Activated T-helper 17 cell treated with anti-CD3 and anti-CD28 coated beads, Interleukin-2, amount 50 U/mL, for 72 hours (primary cell): ENCODE measurements at regions not wholly inside any gene's neighbourhood (a gene's known extent, or its start where the extent isn't known, plus 50 kb on each side); places are given as distances from the start of the nearest gene placed in this dataset.

Experiments
- ATAC-seq: fragments of 150-1000 bp; cut with Tn5 transposase; replicated peaks from 2 replicates; pipeline ENCODE4 v1.10.0; 2021; ENCODE audit warnings: mild to moderate bottlenecking, moderate library complexity
- H3K27ac Mint-ChIP-seq: one replicate; pipeline ENCODE4 v1.8.0; 2022; ENCODE audit warnings: mixed read lengths
- H3K27me3 Mint-ChIP-seq: one replicate; pipeline ENCODE4 v1.8.0; 2022; ENCODE audit warnings: mixed read lengths
- H3K36me3 Mint-ChIP-seq: one replicate; pipeline ENCODE4 v1.8.0; 2022; ENCODE audit warnings: low read depth, mild to moderate bottlenecking, mixed read lengths
- H3K4me1 Mint-ChIP-seq: one replicate; pipeline ENCODE4 v1.8.0; 2022; ENCODE audit warnings: mixed read lengths
- H3K4me3 Mint-ChIP-seq: one replicate; pipeline ENCODE4 v1.8.0; 2022; ENCODE audit warnings: mild to moderate bottlenecking, mixed read lengths
- H3K9me3 Mint-ChIP-seq: one replicate; pipeline ENCODE4 v1.8.0; 2022; ENCODE audit warnings: mixed read lengths

GRCh38 chr3:66582721-66583423 lies 82.0 kb upstream of the LRIG1 start:
- H3K4me3 Mint-ChIP-seq: peak overlapping the region; percentile 19
- no peak overlapping the region for H3K27ac Mint-ChIP-seq
- H3K27me3 Mint-ChIP-seq: peaks cover 21% of the 10 kb centered on the region
- peak; percentile 56 for ATAC-seq
- H3K4me1 Mint-ChIP-seq: peaks cover 6% of the 10 kb centered on the region
- H3K9me3 Mint-ChIP-seq: no peaks in the 10 kb centered on the region
- no peaks in the 10 kb centered on the region for H3K36me3 Mint-ChIP-seq

- H3K9me3 Mint-ChIP-seq: no peaks in the 10 kb centered on the region
- H3K4me3 Mint-ChIP-seq: peak overlapping the region; percentile 19
- no peak overlapping the region for H3K27ac Mint-ChIP-seq
- no peak for ATAC-seq
- no peaks in the 10 kb centered on the region for H3K36me3 Mint-ChIP-seq
- peaks cover 21% of the 10 kb centered on the region for H3K27me3 Mint-ChIP-seq
- peaks cover 6% of the 10 kb centered on the region for H3K4me1 Mint-ChIP-seq
These were observed 82.7 kb upstream of the LRIG1 start for GRCh38 chr3:66583424-66584040.

- H3K9me3 Mint-ChIP-seq: no peaks in the 10 kb centered on the region
- peaks cover 18% of the 10 kb centered on the region for H3K27me3 Mint-ChIP-seq
- H3K36me3 Mint-ChIP-seq: no peaks in the 10 kb centered on the region
- peaks cover 6% of the 10 kb centered on the region for H3K4me1 Mint-ChIP-seq
- H3K27ac Mint-ChIP-seq: no peak overlapping the region
- no peak for ATAC-seq
- H3K4me3 Mint-ChIP-seq: no peak overlapping the region
These were observed 84.8 kb upstream of the LRIG1 start for GRCh38 chr3:66585520-66586095.

DNA sequence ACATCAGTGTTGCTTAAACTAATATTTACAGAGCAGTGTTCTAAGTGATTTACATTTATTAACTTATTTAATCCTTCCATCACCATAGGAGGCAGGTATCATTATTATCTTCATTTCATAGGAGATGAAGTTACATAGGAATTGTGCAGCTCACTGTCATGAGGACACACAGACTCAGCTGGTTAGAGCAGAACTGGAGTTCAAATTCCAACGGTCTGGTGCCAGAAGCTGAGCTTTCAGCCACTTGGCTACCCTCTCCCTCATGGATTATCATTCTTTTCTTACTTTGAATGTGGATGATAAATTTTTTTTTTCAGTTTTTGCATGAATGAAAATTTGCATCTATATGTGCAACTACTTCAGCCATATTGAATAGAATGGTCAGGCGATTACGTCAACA lies 86.0 kb upstream of the LRIG1 start:
- peaks cover 6% of the 10 kb centered on the region for H3K4me1 Mint-ChIP-seq
- no peak for ATAC-seq
- H3K27me3 Mint-ChIP-seq: peaks cover 14% of the 10 kb centered on the region
- no peaks in the 10 kb centered on the region for H3K9me3 Mint-ChIP-seq
- no peaks in the 10 kb centered on the region for H3K36me3 Mint-ChIP-seq
- no peak overlapping the region for H3K4me3 Mint-ChIP-seq
- no peak overlapping the region for H3K27ac Mint-ChIP-seq

- H3K27me3 Mint-ChIP-seq: peaks cover 13% of the 10 kb centered on the region
- ATAC-seq: no peak
- no peaks in the 10 kb centered on the region for H3K36me3 Mint-ChIP-seq
- no peak overlapping the region for H3K4me3 Mint-ChIP-seq
- peaks cover 3% of the 10 kb centered on the region for H3K4me1 Mint-ChIP-seq
- no peaks in the 10 kb centered on the region for H3K9me3 Mint-ChIP-seq
- H3K27ac Mint-ChIP-seq: no peak overlapping the region
These were observed 87.6 kb upstream of the LRIG1 start for GRCh38 chr3:66588340-66588847.

GRCh38 chr3:66592016-66592761 lies 91.4 kb upstream of the LRIG1 start:
- Mint-ChIP-seq H3K4me3 (no peak overlapping the region), H3K27ac (no peak overlapping the region), H3K9me3 (no peaks in the 10 kb centered on the region), H3K36me3 (no peaks in the 10 kb centered on the region), H3K27me3 (peaks cover 3% of the 10 kb centered on the region), H3K4me1 (no peaks in the 10 kb centered on the region)
- ATAC-seq: no peak

- no peak overlapping the region for H3K27ac Mint-ChIP-seq
- no peaks in the 10 kb centered on the region for H3K9me3 Mint-ChIP-seq
- no peak for ATAC-seq
- H3K27me3 Mint-ChIP-seq: no peaks in the 10 kb centered on the region
- no peak overlapping the region for H3K4me3 Mint-ChIP-seq
- H3K36me3 Mint-ChIP-seq: no peaks in the 10 kb centered on the region
- H3K4me1 Mint-ChIP-seq: no peaks in the 10 kb centered on the region
These were observed 92.3 kb upstream of the LRIG1 start for GRCh38 chr3:66592927-66593625.

GRCh38 chr3:66593978-66594377 lies 93.2 kb upstream of the LRIG1 start:
- H3K4me1 Mint-ChIP-seq: no peaks in the 10 kb centered on the region

DNA sequence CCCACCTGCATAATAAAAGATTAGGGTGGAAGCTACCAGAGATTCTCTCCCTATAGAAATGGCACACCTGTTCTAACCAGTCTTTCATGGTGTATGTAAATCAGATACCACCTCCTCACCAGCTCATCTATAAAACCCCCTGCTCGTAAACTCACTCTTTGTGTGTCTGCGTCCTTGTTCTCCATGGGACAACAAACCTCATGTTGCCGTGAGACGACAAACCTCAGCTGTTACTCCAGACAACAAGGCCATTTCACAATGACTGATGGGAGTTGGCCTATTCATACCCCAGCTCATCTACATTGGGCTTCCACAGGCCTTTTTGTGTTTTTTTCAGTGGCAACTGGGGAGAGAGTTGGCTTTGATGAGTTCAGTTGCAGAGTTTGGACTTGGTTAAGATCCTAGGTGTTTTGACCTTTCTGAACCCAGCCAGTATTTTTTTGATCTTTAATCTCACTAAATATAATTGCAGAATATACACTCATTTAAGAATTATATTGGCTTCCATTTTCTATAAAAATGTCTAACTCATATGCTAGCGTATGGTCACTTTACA lies 96.6 kb upstream of the LRIG1 start:
- H3K4me1 Mint-ChIP-seq: no peaks in the 10 kb centered on the region
- H3K36me3 Mint-ChIP-seq: no peaks in the 10 kb centered on the region
- no peak for ATAC-seq
- no peak overlapping the region for H3K4me3 Mint-ChIP-seq
- H3K27me3 Mint-ChIP-seq: no peaks in the 10 kb centered on the region
- no peaks in the 10 kb centered on the region for H3K9me3 Mint-ChIP-seq
- H3K27ac Mint-ChIP-seq: no peak overlapping the region

More at GRCh38 chr3:66593978-66594377, 93.2 kb upstream of the LRIG1 start:
- Mint-ChIP-seq H3K9me3 (no peaks in the 10 kb centered on the region), H3K27me3 (no peaks in the 10 kb centered on the region), H3K36me3 (no peaks in the 10 kb centered on the region), H3K4me3 (no peak overlapping the region), H3K27ac (no peak overlapping the region)
- no peak for ATAC-seq

GRCh38 chr3:66598168-66598567 lies 97.3 kb upstream of the LRIG1 start:
- H3K36me3 Mint-ChIP-seq: no peaks in the 10 kb centered on the region
- no peak for ATAC-seq
- no peak overlapping the region for H3K4me3 Mint-ChIP-seq
- H3K4me1 Mint-ChIP-seq: peaks cover 5% of the 10 kb centered on the region
- H3K27me3 Mint-ChIP-seq: no peaks in the 10 kb centered on the region
- H3K27ac Mint-ChIP-seq: no peak overlapping the region
- H3K9me3 Mint-ChIP-seq: no peaks in the 10 kb centered on the region

GRCh38 chr3:66602237-66602636 lies 101.4 kb upstream of the LRIG1 start:
- no peak overlapping the region for H3K27ac Mint-ChIP-seq
- H3K27me3 Mint-ChIP-seq: no peaks in the 10 kb centered on the region
- H3K4me1 Mint-ChIP-seq: peaks cover 14% of the 10 kb centered on the region
- no peaks in the 10 kb centered on the region for H3K9me3 Mint-ChIP-seq
- no peak for ATAC-seq
- H3K4me3 Mint-ChIP-seq: no peak overlapping the region
- no peaks in the 10 kb centered on the region for H3K36me3 Mint-ChIP-seq

DNA sequence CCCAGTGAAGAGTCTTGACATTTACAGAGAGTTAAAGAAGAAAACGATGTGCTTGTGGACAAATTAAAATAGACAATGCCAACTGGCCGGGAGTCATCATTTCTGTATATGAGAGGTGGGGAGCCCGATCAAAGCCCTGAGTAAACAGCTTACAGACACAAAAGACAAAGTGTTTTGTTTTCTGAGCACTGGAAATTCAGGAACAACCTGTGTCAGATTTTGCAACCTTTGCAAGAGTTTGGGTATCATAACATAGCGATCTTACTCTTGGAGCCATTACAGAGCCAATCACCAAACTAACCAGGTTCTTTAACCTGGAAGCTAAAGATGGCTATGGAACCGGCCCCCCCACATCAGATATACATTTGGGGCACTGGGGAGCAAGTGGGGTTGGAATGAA lies 101.9 kb upstream of the LRIG1 start:
- Mint-ChIP-seq H3K4me1 (peaks cover 14% of the 10 kb centered on the region), H3K36me3 (no peaks in the 10 kb centered on the region), H3K27me3 (no peaks in the 10 kb centered on the region), H3K4me3 (peak overlapping the region; percentile 36), H3K27ac (no peak overlapping the region), H3K9me3 (no peaks in the 10 kb centered on the region)
- ATAC-seq: no peak

GRCh38 chr3:66603151-66603611 lies 102.4 kb upstream of the LRIG1 start:
- Mint-ChIP-seq H3K27me3 (no peaks in the 10 kb centered on the region), H3K36me3 (no peaks in the 10 kb centered on the region), H3K4me1 (peaks cover 14% of the 10 kb centered on the region), H3K27ac (no peak overlapping the region), H3K9me3 (no peaks in the 10 kb centered on the region), H3K4me3 (peak overlapping the region; percentile 36)
- ATAC-seq: no peak

DNA sequence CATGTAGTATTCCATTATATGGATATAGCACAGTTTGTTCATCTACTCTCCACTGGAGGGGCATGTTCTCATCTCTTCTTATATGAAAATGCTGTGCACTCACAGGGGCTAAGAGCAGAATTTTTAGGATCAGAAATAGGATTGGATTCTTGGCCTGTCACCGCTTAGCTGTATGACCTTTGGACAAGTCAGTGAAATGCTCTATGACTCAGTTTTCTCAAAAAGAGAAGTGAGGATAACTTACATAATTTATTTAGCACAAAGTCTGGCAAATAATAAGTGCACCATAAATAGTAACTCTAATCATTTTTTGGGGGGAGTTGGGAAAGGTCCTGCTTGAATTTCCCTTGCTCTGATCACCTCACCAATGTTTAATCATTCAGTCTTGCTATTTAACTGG lies 103.7 kb upstream of the LRIG1 start:
- Mint-ChIP-seq H3K9me3 (no peaks in the 10 kb centered on the region), H3K36me3 (no peaks in the 10 kb centered on the region), H3K4me3 (no peak overlapping the region), H3K27me3 (peaks cover 2% of the 10 kb centered on the region), H3K27ac (no peak overlapping the region), H3K4me1 (peaks cover 14% of the 10 kb centered on the region)
- no peak for ATAC-seq
